ENCODE measurements at regions not wholly inside any gene's neighbourhood (a gene's known extent, or its start where the extent isn't known, plus 50 kb on each side); places are given as distances from the start of the nearest gene placed in this dataset.
"Not testable (repeated sequence)": the region's sequence is repeated elsewhere in the genome, so short reads cannot be mapped to it uniquely, and the experiment has no call there.

- DNase-seq (ENCODE audit: low read depth, low spot score): no peak
- Histone ChIP-seq H3K36me3 (ENCODE audit: insufficient read depth, insufficient read length, low read length) (no peaks in the 10 kb centered on the region), H3K9ac (ENCODE audit: insufficient read length, low read depth) (no peak overlapping the region), H3K27me3 (ENCODE audit: insufficient read depth, insufficient read length) (no peaks in the 10 kb centered on the region), H3K9me3 (ENCODE audit: insufficient read depth, low read length) (peaks cover 6% of the 10 kb centered on the region; the same call in 1 of the 2 replicates), H3K4me3 (ENCODE audit: insufficient read length, low read depth) (no peak overlapping the region), H3K4me1 (ENCODE audit: insufficient read depth, insufficient read length) (no peaks in the 10 kb centered on the region)
- TF ChIP-seq ZNF274 (IDR thresholded peaks at IDR 0.05; ENCODE audit: low read depth, low read length) (no peak), SUZ12 (IDR thresholded peaks at IDR 0.05; ENCODE audit: extremely low read depth, insufficient read depth, insufficient read length) (no peak), YY1 (IDR thresholded peaks at IDR 0.05; ENCODE audit: insufficient read depth, insufficient read length) (no peak)
Observed at GRCh38 chr3:153921826-153922225, 199.4 kb upstream of the ARHGEF26 start.

DNA sequence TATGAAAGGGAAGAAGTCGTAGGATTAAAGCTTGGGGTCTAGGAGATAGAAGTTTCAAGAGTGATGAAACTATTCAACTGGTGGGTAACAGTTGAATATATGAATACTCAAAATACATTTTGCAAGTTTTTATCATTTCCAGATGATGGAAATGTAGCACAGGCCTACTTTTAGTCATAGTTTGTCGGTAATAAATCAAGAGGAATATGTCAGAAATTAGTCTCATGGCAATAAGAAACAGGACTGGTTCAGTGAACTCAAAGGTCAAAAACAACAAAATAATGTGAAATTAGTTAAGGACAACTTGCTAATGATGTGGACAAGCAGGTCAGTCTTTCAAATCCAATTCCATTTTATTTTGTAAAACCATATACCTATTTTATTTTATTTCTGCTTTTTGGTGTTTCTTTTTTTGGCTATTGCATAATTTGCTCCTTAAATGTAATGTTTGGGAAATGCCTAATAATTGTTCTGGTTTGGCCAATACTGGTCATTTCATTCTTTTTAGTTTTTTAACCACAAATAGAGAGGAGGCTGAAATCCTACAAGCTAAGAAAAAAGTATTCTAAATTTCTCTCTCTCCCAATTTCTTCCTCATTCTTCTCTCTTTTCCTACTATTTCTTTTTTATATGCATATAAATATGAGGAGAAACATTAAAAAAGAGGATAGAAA lies 195.2 kb upstream of the ARHGEF26 start:
- TF ChIP-seq ZNF274 (IDR thresholded peaks at IDR 0.05; ENCODE audit: low read depth, low read length) (no peak), YY1 (IDR thresholded peaks at IDR 0.05; ENCODE audit: insufficient read depth, insufficient read length) (no peak), SUZ12 (IDR thresholded peaks at IDR 0.05; ENCODE audit: extremely low read depth, insufficient read depth, insufficient read length) (no peak)

DNA sequence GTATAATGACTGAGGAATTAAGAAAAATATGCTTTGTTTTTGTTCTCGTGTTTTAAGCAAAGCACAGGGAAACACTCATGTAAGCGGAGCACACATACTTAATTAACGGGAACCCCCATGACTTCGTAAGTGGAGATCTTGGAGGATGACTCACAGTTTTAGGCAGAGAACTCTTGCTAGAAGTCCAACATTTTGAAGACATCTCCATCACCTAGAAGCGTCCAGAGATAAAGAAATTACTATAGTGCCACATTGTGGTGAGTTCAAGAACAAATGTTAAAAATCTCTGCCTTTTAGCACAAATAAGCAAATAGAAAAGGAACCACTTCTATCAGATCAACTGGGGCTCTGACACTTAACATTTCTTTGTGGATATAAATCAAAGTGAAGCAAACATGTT lies 194.1 kb upstream of the ARHGEF26 start:
- Histone ChIP-seq H3K9me3 (ENCODE audit: insufficient read depth, low read length) (peaks cover 6% of the 10 kb centered on the region; the same call in 1 of the 2 replicates), H3K4me3 (ENCODE audit: insufficient read length, low read depth) (no peak overlapping the region), H3K27me3 (ENCODE audit: insufficient read depth, insufficient read length) (no peaks in the 10 kb centered on the region), H3K4me1 (ENCODE audit: insufficient read depth, insufficient read length) (no peaks in the 10 kb centered on the region), H3K36me3 (ENCODE audit: insufficient read depth, insufficient read length, low read length) (no peaks in the 10 kb centered on the region), H3K9ac (ENCODE audit: insufficient read length, low read depth) (no peak overlapping the region)
- DNase-seq (ENCODE audit: low read depth, low spot score): no peak
- no peak for TF ChIP-seq YY1 (IDR thresholded peaks at IDR 0.05; ENCODE audit: insufficient read depth, insufficient read length)
- no peak for TF ChIP-seq ZNF274 (IDR thresholded peaks at IDR 0.05; ENCODE audit: low read depth, low read length)
- no peak for TF ChIP-seq SUZ12 (IDR thresholded peaks at IDR 0.05; ENCODE audit: extremely low read depth, insufficient read depth, insufficient read length)

More for the DNA sequence above, 195.2 kb upstream of the ARHGEF26 start:
- Histone ChIP-seq H3K27me3 (ENCODE audit: insufficient read depth, insufficient read length) (no peaks in the 10 kb centered on the region), H3K4me1 (ENCODE audit: insufficient read depth, insufficient read length) (no peaks in the 10 kb centered on the region), H3K9ac (ENCODE audit: insufficient read length, low read depth) (no peak overlapping the region), H3K9me3 (ENCODE audit: insufficient read depth, low read length) (peaks cover 6% of the 10 kb centered on the region; the same call in 1 of the 2 replicates), H3K4me3 (ENCODE audit: insufficient read length, low read depth) (no peak overlapping the region), H3K36me3 (ENCODE audit: insufficient read depth, insufficient read length, low read length) (no peaks in the 10 kb centered on the region)
- no peak for DNase-seq (ENCODE audit: low read depth, low spot score)

GRCh38 chr3:153928851-153929250 lies 192.3 kb upstream of the ARHGEF26 start:
- Histone ChIP-seq H3K36me3 (ENCODE audit: insufficient read depth, insufficient read length, low read length) (no peaks in the 10 kb centered on the region), H3K4me3 (ENCODE audit: insufficient read length, low read depth) (no peak overlapping the region), H3K9ac (ENCODE audit: insufficient read length, low read depth) (no peak overlapping the region), H3K4me1 (ENCODE audit: insufficient read depth, insufficient read length) (no peaks in the 10 kb centered on the region), H3K27me3 (ENCODE audit: insufficient read depth, insufficient read length) (no peaks in the 10 kb centered on the region), H3K9me3 (ENCODE audit: insufficient read depth, low read length) (peaks cover 2% of the 10 kb centered on the region; the same call in 1 of the 2 replicates)
- no peak for DNase-seq (ENCODE audit: low read depth, low spot score)
- TF ChIP-seq ZNF274 (IDR thresholded peaks at IDR 0.05; ENCODE audit: low read depth, low read length) (no peak), SUZ12 (IDR thresholded peaks at IDR 0.05; ENCODE audit: extremely low read depth, insufficient read depth, insufficient read length) (no peak), YY1 (IDR thresholded peaks at IDR 0.05; ENCODE audit: insufficient read depth, insufficient read length) (no peak)

DNA sequence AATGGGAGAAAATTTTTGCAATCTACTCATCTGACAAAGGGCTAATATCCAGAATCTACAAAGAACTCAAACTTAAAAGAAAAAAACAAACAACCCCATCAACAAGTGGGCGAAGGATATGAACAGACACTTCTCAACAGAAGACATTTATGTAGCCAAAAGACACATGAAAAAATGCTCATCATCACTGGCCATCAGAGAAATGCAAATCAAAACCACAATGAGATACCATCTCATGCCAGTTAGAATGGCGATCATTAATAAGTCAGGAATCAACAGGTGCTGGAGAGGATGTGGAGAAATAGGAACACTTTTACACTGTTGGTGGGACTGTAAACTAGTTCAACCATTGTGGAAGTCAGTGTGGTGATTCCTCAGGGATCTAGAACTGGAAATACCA lies 187.7 kb upstream of the ARHGEF26 start:
- H3K36me3 ChIP-seq (ENCODE audit: insufficient read depth, insufficient read length, low read length); DNase-seq (ENCODE audit: low read depth, low spot score); H3K9me3 ChIP-seq (ENCODE audit: insufficient read depth, low read length); H3K27me3 ChIP-seq (ENCODE audit: insufficient read depth, insufficient read length); H3K9ac ChIP-seq (ENCODE audit: insufficient read length, low read depth); H3K4me1 ChIP-seq (ENCODE audit: insufficient read depth, insufficient read length); H3K4me3 ChIP-seq (ENCODE audit: insufficient read length, low read depth): not testable (repeated sequence)

- TF ChIP-seq YY1 (IDR thresholded peaks at IDR 0.05; ENCODE audit: insufficient read depth, insufficient read length) (no peak), SUZ12 (IDR thresholded peaks at IDR 0.05; ENCODE audit: extremely low read depth, insufficient read depth, insufficient read length) (no peak), ZNF274 (IDR thresholded peaks at IDR 0.05; ENCODE audit: low read depth, low read length) (no peak)
- no peak overlapping the region for H3K4me3 ChIP-seq (ENCODE audit: insufficient read length, low read depth)
- no peak overlapping the region for H3K9ac ChIP-seq (ENCODE audit: insufficient read length, low read depth)
- DNase-seq (ENCODE audit: low read depth, low spot score): no peak
- no peaks in the 10 kb centered on the region for H3K9me3 ChIP-seq (ENCODE audit: insufficient read depth, low read length)
- no peaks in the 10 kb centered on the region for H3K27me3 ChIP-seq (ENCODE audit: insufficient read depth, insufficient read length)
- no peaks in the 10 kb centered on the region for H3K4me1 ChIP-seq (ENCODE audit: insufficient read depth, insufficient read length)
- H3K36me3 ChIP-seq (ENCODE audit: insufficient read depth, insufficient read length, low read length): no peaks in the 10 kb centered on the region
Observed at GRCh38 chr3:153944084-153944483, 177.1 kb upstream of the ARHGEF26 start.

GRCh38 chr3:153951276-153951675 lies 169.9 kb upstream of the ARHGEF26 start:
- no peaks in the 10 kb centered on the region for H3K27me3 ChIP-seq (ENCODE audit: insufficient read depth, insufficient read length)
- H3K4me1 ChIP-seq (ENCODE audit: insufficient read depth, insufficient read length): no peaks in the 10 kb centered on the region
- no peaks in the 10 kb centered on the region for H3K36me3 ChIP-seq (ENCODE audit: insufficient read depth, insufficient read length, low read length)
- no peaks in the 10 kb centered on the region for H3K9me3 ChIP-seq (ENCODE audit: insufficient read depth, low read length)
- no peak overlapping the region for H3K4me3 ChIP-seq (ENCODE audit: insufficient read length, low read depth)
- H3K9ac ChIP-seq (ENCODE audit: insufficient read length, low read depth): no peak overlapping the region
- DNase-seq (ENCODE audit: low read depth, low spot score): no peak
- TF ChIP-seq SUZ12 (IDR thresholded peaks at IDR 0.05; ENCODE audit: extremely low read depth, insufficient read depth, insufficient read length) (no peak), YY1 (IDR thresholded peaks at IDR 0.05; ENCODE audit: insufficient read depth, insufficient read length) (no peak), ZNF274 (IDR thresholded peaks at IDR 0.05; ENCODE audit: low read depth, low read length) (no peak)

Data from NT2/D1 (cell line).